ENCODE measurements at regions not wholly inside any gene's neighbourhood (a gene's known extent, or its start where the extent isn't known, plus 50 kb on each side); places are given as distances from the start of the nearest gene placed in this dataset.

GRCh38 chr9:93819905-93820304, 135.2 kb downstream of the BARX1 start:
- Histone ChIP-seq H3K4ac (ENCODE audit: low read depth, low read length) (no peak overlapping the region), H2BK5ac (ENCODE audit: low read depth, low read length, poor library complexity) (no peak overlapping the region), H3K79me2 (ENCODE audit: control insufficient read depth, insufficient read depth, low read length, poor library complexity) (no peaks in the 10 kb centered on the region), H2AK5ac (ENCODE audit: low read length) (no peak overlapping the region), H3K27me3 (ENCODE audit: insufficient read depth, low read length) (no peaks in the 10 kb centered on the region), H3K4me3 (ENCODE audit: low read depth, low read length) (no peak overlapping the region), H3K36me3 (ENCODE audit: control insufficient read depth in 1 of 2, insufficient read depth in 2 of 2, low read length in 2 of 2) (no peaks in the 10 kb centered on the region), H3K27ac (ENCODE audit: low read depth, low read length) (no peak overlapping the region), H3K9me3 (ENCODE audit: insufficient read depth, low read depth, low read length) (peaks cover 3% of the 10 kb centered on the region), H2BK120ac (ENCODE audit: insufficient read depth, low read length, poor library complexity) (no peak overlapping the region), H3K4me2 (ENCODE audit: low read length) (no peak overlapping the region), H4K8ac (ENCODE audit: low read depth, low read length) (no peak overlapping the region), H4K12ac (ENCODE audit: low read depth, low read length) (no peak overlapping the region), H2BK12ac (ENCODE audit: low read length) (no peak overlapping the region), H4K91ac (ENCODE audit: low read depth, low read length) (no peak overlapping the region), H3K18ac (ENCODE audit: low read length) (no peak overlapping the region), H3K14ac (ENCODE audit: low read length) (no peak overlapping the region), H2AFZ (ENCODE audit: insufficient read depth, low read length, poor library complexity) (no peak overlapping the region), H3K79me1 (ENCODE audit: low read length) (no peaks in the 10 kb centered on the region), H3K9ac (ENCODE audit: low read length) (no peak overlapping the region), H3K4me1 (ENCODE audit: control insufficient read depth in 1 of 2, insufficient read depth in 2 of 2, low read length in 2 of 2) (no peaks in the 10 kb centered on the region), H3K23ac (ENCODE audit: low read length) (no peak overlapping the region)
- WGBS (ENCODE audit: extremely low coverage, insufficient coverage, insufficient read length), result no CpG with 5 or more reads among the region's 5 CpGs
- DNase-seq, result no peak

GRCh38 chr9:93818827-93819472, 136.2 kb downstream of the BARX1 start:
- H3K18ac ChIP-seq (ENCODE audit: low read length), result no peak overlapping the region
- H2BK12ac ChIP-seq (ENCODE audit: low read length), result no peak overlapping the region
- H3K27ac ChIP-seq (ENCODE audit: low read depth, low read length), result no peak overlapping the region
- H2AFZ ChIP-seq (ENCODE audit: insufficient read depth, low read length, poor library complexity), result no peak overlapping the region
- H4K12ac ChIP-seq (ENCODE audit: low read depth, low read length), result no peak overlapping the region
- peaks cover 3% of the 10 kb centered on the region for H3K9me3 ChIP-seq (ENCODE audit: insufficient read depth, low read depth, low read length)
- no peak overlapping the region for H2BK5ac ChIP-seq (ENCODE audit: low read depth, low read length, poor library complexity)
- no peaks in the 10 kb centered on the region for H3K27me3 ChIP-seq (ENCODE audit: insufficient read depth, low read length)
- no peak overlapping the region for H3K23ac ChIP-seq (ENCODE audit: low read length)
- H2BK120ac ChIP-seq (ENCODE audit: insufficient read depth, low read length, poor library complexity), result no peak overlapping the region
- no peak overlapping the region for H4K8ac ChIP-seq (ENCODE audit: low read depth, low read length)
- no peaks in the 10 kb centered on the region for H3K79me1 ChIP-seq (ENCODE audit: low read length)
- H3K4me3 ChIP-seq (ENCODE audit: low read depth, low read length), result no peak overlapping the region
- no peaks in the 10 kb centered on the region for H3K36me3 ChIP-seq (ENCODE audit: control insufficient read depth in 1 of 2, insufficient read depth in 2 of 2, low read length in 2 of 2)
- no peak overlapping the region for H4K91ac ChIP-seq (ENCODE audit: low read depth, low read length)
- no CpG with 5 or more reads among the region's 17 CpGs for WGBS (ENCODE audit: extremely low coverage, insufficient coverage, insufficient read length)
- H3K79me2 ChIP-seq (ENCODE audit: control insufficient read depth, insufficient read depth, low read length, poor library complexity), result no peaks in the 10 kb centered on the region
- no peaks in the 10 kb centered on the region for H3K4me1 ChIP-seq (ENCODE audit: control insufficient read depth in 1 of 2, insufficient read depth in 2 of 2, low read length in 2 of 2)
- no peak overlapping the region for H3K9ac ChIP-seq (ENCODE audit: low read length)
- no peak overlapping the region for H3K14ac ChIP-seq (ENCODE audit: low read length)
- no peak overlapping the region for H3K4ac ChIP-seq (ENCODE audit: low read depth, low read length)
- H2AK5ac ChIP-seq (ENCODE audit: low read length), result no peak overlapping the region
- no peak for DNase-seq
- no peak overlapping the region for H3K4me2 ChIP-seq (ENCODE audit: low read length)

- H3K4me2 ChIP-seq (ENCODE audit: low read length), result no peak overlapping the region
- H4K8ac ChIP-seq (ENCODE audit: low read depth, low read length), result no peak overlapping the region
- no peaks in the 10 kb centered on the region for H3K4me1 ChIP-seq (ENCODE audit: control insufficient read depth in 1 of 2, insufficient read depth in 2 of 2, low read length in 2 of 2)
- H4K91ac ChIP-seq (ENCODE audit: low read depth, low read length), result no peak overlapping the region
- no peak for DNase-seq
- H2BK12ac ChIP-seq (ENCODE audit: low read length), result no peak overlapping the region
- H2BK120ac ChIP-seq (ENCODE audit: insufficient read depth, low read length, poor library complexity), result no peak overlapping the region
- H3K4me3 ChIP-seq (ENCODE audit: low read depth, low read length), result no peak overlapping the region
- H3K14ac ChIP-seq (ENCODE audit: low read length), result no peak overlapping the region
- peaks cover 3% of the 10 kb centered on the region for H3K9me3 ChIP-seq (ENCODE audit: insufficient read depth, low read depth, low read length)
- H2AFZ ChIP-seq (ENCODE audit: insufficient read depth, low read length, poor library complexity), result no peak overlapping the region
- no peaks in the 10 kb centered on the region for H3K79me2 ChIP-seq (ENCODE audit: control insufficient read depth, insufficient read depth, low read length, poor library complexity)
- H3K27ac ChIP-seq (ENCODE audit: low read depth, low read length), result no peak overlapping the region
- no peak overlapping the region for H3K9ac ChIP-seq (ENCODE audit: low read length)
- no peak overlapping the region for H3K18ac ChIP-seq (ENCODE audit: low read length)
- no peaks in the 10 kb centered on the region for H3K27me3 ChIP-seq (ENCODE audit: insufficient read depth, low read length)
- no peak overlapping the region for H3K23ac ChIP-seq (ENCODE audit: low read length)
- H4K12ac ChIP-seq (ENCODE audit: low read depth, low read length), result no peak overlapping the region
- no peak overlapping the region for H2BK5ac ChIP-seq (ENCODE audit: low read depth, low read length, poor library complexity)
- no peak overlapping the region for H2AK5ac ChIP-seq (ENCODE audit: low read length)
- H3K79me1 ChIP-seq (ENCODE audit: low read length), result no peaks in the 10 kb centered on the region
- H3K36me3 ChIP-seq (ENCODE audit: control insufficient read depth in 1 of 2, insufficient read depth in 2 of 2, low read length in 2 of 2), result no peaks in the 10 kb centered on the region
- no peak overlapping the region for H3K4ac ChIP-seq (ENCODE audit: low read depth, low read length)
Observed at GRCh38 chr9:93818237-93818636, 136.9 kb downstream of the BARX1 start.

GRCh38 chr9:93815677-93816076, 139.5 kb downstream of the BARX1 start:
- Histone ChIP-seq H3K79me1 (ENCODE audit: low read length) (no peaks in the 10 kb centered on the region), H2BK120ac (ENCODE audit: insufficient read depth, low read length, poor library complexity) (no peak overlapping the region), H3K4ac (ENCODE audit: low read depth, low read length) (no peak overlapping the region), H3K36me3 (ENCODE audit: control insufficient read depth in 1 of 2, insufficient read depth in 2 of 2, low read length in 2 of 2) (no peaks in the 10 kb centered on the region), H3K27ac (ENCODE audit: low read depth, low read length) (no peak overlapping the region), H3K4me2 (ENCODE audit: low read length) (no peak overlapping the region), H2BK5ac (ENCODE audit: low read depth, low read length, poor library complexity) (no peak overlapping the region), H2AFZ (ENCODE audit: insufficient read depth, low read length, poor library complexity) (no peak overlapping the region), H3K9me3 (ENCODE audit: insufficient read depth, low read depth, low read length) (no peaks in the 10 kb centered on the region), H2BK12ac (ENCODE audit: low read length) (no peak overlapping the region), H3K79me2 (ENCODE audit: control insufficient read depth, insufficient read depth, low read length, poor library complexity) (no peaks in the 10 kb centered on the region), H2AK5ac (ENCODE audit: low read length) (no peak overlapping the region), H4K8ac (ENCODE audit: low read depth, low read length) (no peak overlapping the region), H4K12ac (ENCODE audit: low read depth, low read length) (no peak overlapping the region), H4K91ac (ENCODE audit: low read depth, low read length) (no peak overlapping the region), H3K23ac (ENCODE audit: low read length) (no peak overlapping the region), H3K9ac (ENCODE audit: low read length) (no peak overlapping the region), H3K4me1 (ENCODE audit: control insufficient read depth in 1 of 2, insufficient read depth in 2 of 2, low read length in 2 of 2) (no peaks in the 10 kb centered on the region), H3K18ac (ENCODE audit: low read length) (no peak overlapping the region), H3K27me3 (ENCODE audit: insufficient read depth, low read length) (no peaks in the 10 kb centered on the region), H3K4me3 (ENCODE audit: low read depth, low read length) (no peak overlapping the region), H3K14ac (ENCODE audit: low read length) (no peak overlapping the region)
- WGBS (ENCODE audit: extremely low coverage, insufficient coverage, insufficient read length), result no CpG with 5 or more reads among the region's 5 CpGs
- DNase-seq, result no peak
